NCI-H187 treated with DMSO at 0.1 percent for 48 hours (cell line): ENCODE measurements at regions not wholly inside any gene's neighbourhood (a gene's known extent, or its start where the extent isn't known, plus 50 kb on each side); places are given as distances from the start of the nearest gene placed in this dataset.

ENCODE experiments used
- DNase-seq: peaks from one replicate; lab custom pipeline; 2025; lab: John Stamatoyannopoulos, UW

- no peak for DNase-seq
These were observed 68.7 kb upstream of the FRY start for GRCh38 chr13:31962731-31963370.

GRCh38 chr13:31963631-31964030, 67.9 kb upstream of the FRY start:
- DNase-seq = no peak

GRCh38 chr13:31964168-31964567, 67.4 kb upstream of the FRY start:
- DNase-seq = no peak

GRCh38 chr13:31965361-31966066, 66.1 kb upstream of the FRY start:
- no peak for DNase-seq

GRCh38 chr13:31967155-31967554, 64.4 kb upstream of the FRY start:
- no peak for DNase-seq

- DNase-seq = no peak
These were observed 63.1 kb upstream of the FRY start for GRCh38 chr13:31968473-31968872.

GRCh38 chr13:31970231-31970930, 61.2 kb upstream of the FRY start:
- no peak for DNase-seq

- DNase-seq = no peak
These were observed 59.1 kb upstream of the FRY start for GRCh38 chr13:31972453-31972852.

- DNase-seq = no peak
These were observed 53.6 kb upstream of the FRY start for GRCh38 chr13:31978021-31978420.

GRCh38 chr13:31980830-31981229, 50.7 kb upstream of the FRY start:
- no peak for DNase-seq
